H1 (cell line): ENCODE measurements at regions not wholly inside any gene's neighbourhood (a gene's known extent, or its start where the extent isn't known, plus 50 kb on each side); places are given as distances from the start of the nearest gene placed in this dataset.

ENCODE experiments used
- TF ChIP-seq, protein P1 (sequence below), 3 experiments: IDR thresholded peaks; 1 replicate in 2 of 3; 2 replicates in 1 of 3; pipeline versions ENCODE4 v1.5.1 to v1.6.1; 2011; ENCODE audit warnings: low read length in 3 of 3, mild to moderate bottlenecking in 3 of 3, inconsistent platforms in 2 of 3, low read depth in 1 of 3, moderate library complexity in 1 of 3; ENCODE audit not compliant: insufficient read depth in 1 of 3; ENCODE audit errors: control extremely low read depth in 1 of 3

DNA sequence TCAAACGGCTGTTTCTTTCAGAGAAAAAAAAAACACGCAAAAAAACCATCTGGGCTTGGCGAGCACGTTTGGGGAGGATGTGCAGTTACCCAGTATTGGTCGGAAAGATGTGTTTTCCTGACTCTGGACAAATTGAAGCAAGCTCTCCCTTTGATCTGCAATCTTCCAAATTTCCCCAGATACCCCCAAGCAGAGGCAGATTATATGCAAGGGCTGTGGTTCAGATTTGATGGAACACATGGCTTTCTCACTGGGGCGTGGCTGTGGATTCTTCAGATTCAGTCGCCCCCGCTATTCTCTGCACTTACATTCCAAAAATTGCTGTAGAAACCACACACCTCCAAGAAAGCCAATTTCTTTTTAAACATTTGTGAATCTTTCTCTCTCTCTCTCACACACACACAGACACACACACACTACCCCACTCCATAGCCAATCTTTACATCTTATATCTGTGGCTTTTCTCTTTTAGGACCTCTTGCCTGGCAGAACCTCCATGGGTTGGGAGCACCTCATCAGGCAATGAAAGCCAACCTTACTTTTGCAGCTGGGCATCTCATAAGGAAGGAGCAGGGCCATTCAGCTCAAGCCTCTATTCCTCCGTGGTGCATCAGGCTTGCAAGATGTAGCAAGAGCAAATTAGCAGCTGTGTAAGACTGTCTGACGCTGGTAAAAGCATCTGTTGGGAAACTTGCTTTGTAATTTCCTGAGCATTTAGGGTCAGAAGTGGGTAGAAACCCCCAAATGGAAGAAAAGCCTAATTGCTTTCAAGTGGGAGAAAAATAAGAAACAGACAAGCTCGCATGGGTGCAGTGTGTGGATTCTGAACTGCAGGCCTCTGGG lies 103.9 kb upstream of the FAM20A start (continued):
- TF ChIP-seq, protein P1, sequence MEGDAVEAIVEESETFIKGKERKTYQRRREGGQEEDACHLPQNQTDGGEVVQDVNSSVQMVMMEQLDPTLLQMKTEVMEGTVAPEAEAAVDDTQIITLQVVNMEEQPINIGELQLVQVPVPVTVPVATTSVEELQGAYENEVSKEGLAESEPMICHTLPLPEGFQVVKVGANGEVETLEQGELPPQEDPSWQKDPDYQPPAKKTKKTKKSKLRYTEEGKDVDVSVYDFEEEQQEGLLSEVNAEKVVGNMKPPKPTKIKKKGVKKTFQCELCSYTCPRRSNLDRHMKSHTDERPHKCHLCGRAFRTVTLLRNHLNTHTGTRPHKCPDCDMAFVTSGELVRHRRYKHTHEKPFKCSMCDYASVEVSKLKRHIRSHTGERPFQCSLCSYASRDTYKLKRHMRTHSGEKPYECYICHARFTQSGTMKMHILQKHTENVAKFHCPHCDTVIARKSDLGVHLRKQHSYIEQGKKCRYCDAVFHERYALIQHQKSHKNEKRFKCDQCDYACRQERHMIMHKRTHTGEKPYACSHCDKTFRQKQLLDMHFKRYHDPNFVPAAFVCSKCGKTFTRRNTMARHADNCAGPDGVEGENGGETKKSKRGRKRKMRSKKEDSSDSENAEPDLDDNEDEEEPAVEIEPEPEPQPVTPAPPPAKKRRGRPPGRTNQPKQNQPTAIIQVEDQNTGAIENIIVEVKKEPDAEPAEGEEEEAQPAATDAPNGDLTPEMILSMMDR (IDR thresholded peaks at IDR 0.05; ENCODE audit: control extremely low read depth in 1 of 3, insufficient read depth in 1 of 3, low read depth in 1 of 3, low read length in 3 of 3), result no peak
